H1 (cell line): ENCODE measurements at regions not wholly inside any gene's neighbourhood (a gene's known extent, or its start where the extent isn't known, plus 50 kb on each side); places are given as distances from the start of the nearest gene placed in this dataset.

Source experiments
- BCL11A ChIP-seq, 2 experiments: IDR thresholded peaks; one replicate each; pipeline ENCODE4 v1.6.1; 2011; ENCODE audit warnings: low read depth in 2 of 2, low read length in 2 of 2, mild to moderate bottlenecking in 2 of 2
- KDM1A ChIP-seq: fragments of 200-600, 300-600 bp; sonication (generic); IDR thresholded peaks from 2 replicates; pipeline ENCODE4 v1.7.1; 2016; ENCODE audit warnings: mild to moderate bottlenecking, low read length, borderline replicate concordance
- MAX ChIP-seq: IDR thresholded peaks from 2 replicates; pipeline ENCODE4 v1.6.1; 2012; ENCODE audit warnings: inconsistent platforms
- NANOG ChIP-seq: IDR thresholded peaks from 2 replicates; pipeline ENCODE4 v1.6.1; 2011; ENCODE audit warnings: low read length, low read depth, mild to moderate bottlenecking, inconsistent platforms; ENCODE audit not compliant: insufficient read depth, poor library complexity, severe bottlenecking
- RAD21 ChIP-seq, 2 experiments: IDR thresholded peaks in 1 of 2; conservative IDR thresholded peaks in 1 of 2; 2 replicates each; pipeline ENCODE4 v1.6.1; 2011; ENCODE audit warnings: low read depth in 2 of 2, low read length in 2 of 2, improper control_type of control experiment in 1 of 2, inconsistent platforms in 1 of 2, mild to moderate bottlenecking in 1 of 2, moderate library complexity in 1 of 2
- RBBP5 ChIP-seq: IDR thresholded peaks from 2 replicates; pipeline ENCODE4 v1.7.1; 2012; ENCODE audit warnings: low read depth, mild to moderate bottlenecking, inconsistent platforms, low read length, moderate library complexity, borderline replicate concordance

DNA sequence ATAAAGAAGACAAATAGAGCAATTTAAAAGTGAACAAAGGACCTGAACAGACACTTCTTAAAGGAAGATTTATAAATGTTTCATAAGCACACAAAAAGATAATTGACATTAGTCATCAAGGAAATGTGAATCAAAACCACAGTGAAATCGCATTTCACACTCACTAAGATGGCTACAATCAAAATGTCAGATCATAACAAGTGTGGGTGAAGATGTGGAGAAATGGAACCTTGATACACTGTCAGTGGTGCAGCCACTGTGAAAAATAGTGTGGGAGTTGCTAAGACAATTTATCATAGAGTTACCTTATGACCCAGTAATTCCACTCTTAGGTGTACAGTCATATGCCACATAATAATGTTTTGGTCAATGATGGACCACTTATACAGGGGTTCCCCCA is 54.5 kb upstream of the HTR4 start (continued):
- TF ChIP-seq MAX, result no peak
- TF ChIP-seq RAD21 (IDR thresholded peaks at IDR 0.05 in 1 of 2, conservative IDR thresholded peaks at IDR 0.05 in 1 of 2; ENCODE audit: low read depth in 2 of 2, low read length in 2 of 2), result no peak
- no peak for TF ChIP-seq BCL11A (IDR thresholded peaks at IDR 0.05; ENCODE audit: low read depth in 2 of 2, low read length in 2 of 2)
- no peak for TF ChIP-seq KDM1A
- TF ChIP-seq NANOG, result no peak
- TF ChIP-seq RBBP5, result no peak
